Stomach (tissue), 4 donors: ENCODE measurements at regions not wholly inside any gene's neighbourhood (a gene's known extent, or its start where the extent isn't known, plus 50 kb on each side); places are given as distances from the start of the nearest gene placed in this dataset.
"Not testable (repeated sequence)": the region's sequence is repeated elsewhere in the genome, so short reads cannot be mapped to it uniquely, and the experiment has no call there.

Experiments
- CTCF ChIP-seq, 7 experiments: fragments of 450-650 bp in 4 of 7; fragments of 200-600 bp in 3 of 7; sonication (generic) in 3 of 7; IDR thresholded peaks; one replicate each; pipeline ENCODE4 v1.5.1; 2016 to 2019; ENCODE audit warnings: antibody characterized with exemption in 7 of 7, control low read depth in 2 of 7, mild to moderate bottlenecking in 1 of 7
- POLR2AphosphoS5 ChIP-seq, 3 donors: sonication (generic); formaldehyde crosslinking; IDR thresholded peaks; one replicate each; pipeline ENCODE4 v1.6.1; 2016; ENCODE audit warnings: antibody characterized with exemption in 3 of 3

- TF ChIP-seq CTCF, POLR2AphosphoS5 (IDR thresholded peaks at IDR 0.05): not testable (repeated sequence)
These were observed 70.4 kb upstream of the NUDT10 start for GRCh38 chrX:51262271-51262670.
